WTC11 (cell line): ENCODE measurements at regions not wholly inside any gene's neighbourhood (a gene's known extent, or its start where the extent isn't known, plus 50 kb on each side); places are given as distances from the start of the nearest gene placed in this dataset.

ENCODE experiments used
- ATAC-seq: fragments of 200-7000 bp; cut with Tn5 transposase; 2 replicates; pipeline ENCODE4 v1.10.0; 2021; ENCODE audit warnings: mild to moderate bottlenecking, moderate library complexity
- CTCF ChIA-PET: fragments of 300-600 bp; sonication (Branson Sonifier 250); formaldehyde crosslinking; loops from one replicate; lab custom pipeline; 2021; ENCODE audit warnings: antibody characterized with exemption; lab: Charles Lee
- POLR2A ChIA-PET: fragments of 350-600 bp; sonication (Branson Sonifier 250); formaldehyde crosslinking; loops from one replicate; lab custom pipeline; 2021; ENCODE audit warnings: antibody characterized with exemption; lab: Charles Lee
- DNase-seq: peaks from one replicate; pipeline ENCODE4 v3.0.0; 2021; ENCODE audit warnings: low spot score
- H3K27ac Mint-ChIP-seq: 2 replicates; pipeline ENCODE4 v1.8.0; 2021; ENCODE audit warnings: mixed read lengths
- H3K27me3 Mint-ChIP-seq: 2 replicates; pipeline ENCODE4 v1.8.0; 2021; ENCODE audit warnings: low read depth, mild to moderate bottlenecking, moderate library complexity, mixed read lengths
- H3K36me3 Mint-ChIP-seq: 2 replicates; pipeline ENCODE4 v1.8.0; 2021; ENCODE audit warnings: mixed read lengths
- H3K4me1 Mint-ChIP-seq: 2 replicates; pipeline ENCODE4 v1.8.0; 2022; ENCODE audit warnings: mixed read lengths
- H3K4me3 Mint-ChIP-seq: 2 replicates; pipeline ENCODE4 v1.8.0; 2021; ENCODE audit warnings: mild to moderate bottlenecking, moderate library complexity, mixed read lengths
- H3K9me3 Mint-ChIP-seq: 2 replicates; pipeline ENCODE4 v1.8.0; 2021; ENCODE audit warnings: mixed read lengths
- CDX4 ChIP-seq: fragments of 250-450 bp; sonication (Bioruptor Pico); IDR thresholded peaks from 2 replicates; pipeline ENCODE4 v1.9.0; 2021; ENCODE audit warnings: moderate library complexity, mild to moderate bottlenecking, inconsistent platforms, borderline replicate concordance
- ETV6 ChIP-seq: sonication (generic); formaldehyde crosslinking; IDR thresholded peaks from 2 replicates; pipeline ENCODE4 v1.8.1; 2022; ENCODE audit warnings: mild to moderate bottlenecking, missing genetic modification reagents
- GRHL2 ChIP-seq: fragments of 250-450 bp; sonication (Bioruptor Pico); IDR thresholded peaks from 2 replicates; pipeline ENCODE4 v1.8.0; 2022; ENCODE audit warnings: mild to moderate bottlenecking, moderate library complexity; ENCODE audit not compliant: insufficient replicate concordance, severe bottlenecking
- GTF2I ChIP-seq: fragments of 250-450 bp; sonication (Bioruptor Pico); conservative IDR thresholded peaks from 2 replicates; pipeline ENCODE4 v1.4.0; 2021; ENCODE audit warnings: mild to moderate bottlenecking
- JAZF1 ChIP-seq: fragments of 250-450 bp; sonication (Bioruptor Pico); IDR thresholded peaks from 2 replicates; pipeline ENCODE4 v1.9.0; 2021; ENCODE audit warnings: moderate library complexity, mild to moderate bottlenecking, inconsistent platforms
- MLX ChIP-seq: sonication (generic); formaldehyde crosslinking; IDR thresholded peaks from 2 replicates; pipeline ENCODE4 v1.8.1; 2023; ENCODE audit warnings: mild to moderate bottlenecking, missing genetic modification reagents, moderate library complexity
- NFE2L1 ChIP-seq: sonication (generic); formaldehyde crosslinking; IDR thresholded peaks from 2 replicates; pipeline ENCODE4 v1.8.1; 2023; ENCODE audit warnings: missing genetic modification reagents
- OVOL2 ChIP-seq: fragments of 250-450 bp; sonication (Bioruptor Pico); IDR thresholded peaks from 2 replicates; pipeline ENCODE4 v1.9.0; 2021; ENCODE audit warnings: mild to moderate bottlenecking, borderline replicate concordance
- SMAD4 ChIP-seq: sonication (generic); formaldehyde crosslinking; IDR thresholded peaks from 2 replicates; pipeline ENCODE4 v1.8.0; 2022; ENCODE audit warnings: mild to moderate bottlenecking, missing genetic modification reagents
- TEAD1 ChIP-seq: sonication (generic); formaldehyde crosslinking; IDR thresholded peaks from 2 replicates; pipeline ENCODE4 v1.8.0; 2022; ENCODE audit warnings: mild to moderate bottlenecking, missing genetic modification reagents
- ZBTB21 ChIP-seq: sonication (generic); formaldehyde crosslinking; IDR thresholded peaks from 2 replicates; pipeline ENCODE4 v1.8.1; 2023; ENCODE audit warnings: mild to moderate bottlenecking, missing genetic modification reagents, borderline replicate concordance
- ZNF317 ChIP-seq: sonication (generic); formaldehyde crosslinking; IDR thresholded peaks from 2 replicates; pipeline ENCODE4 v1.8.1; 2023; ENCODE audit warnings: low read depth, mild to moderate bottlenecking, moderate library complexity, missing genetic modification reagents, borderline replicate concordance
- ZNF532 ChIP-seq: fragments of 250-450 bp; sonication (Bioruptor Pico); IDR thresholded peaks from 2 replicates; pipeline ENCODE4 v1.9.0; 2021; ENCODE audit warnings: mild to moderate bottlenecking, borderline replicate concordance
- TF ChIP-seq, protein P1 (sequence below): sonication (generic); formaldehyde crosslinking; IDR thresholded peaks from 2 replicates; pipeline ENCODE4 v1.8.0; 2022; ENCODE audit warnings: missing genetic modification reagents
- TF ChIP-seq, protein P2 (sequence below): sonication (generic); formaldehyde crosslinking; IDR thresholded peaks from 2 replicates; pipeline ENCODE4 v1.8.1; 2022; ENCODE audit warnings: missing genetic modification reagents, borderline replicate concordance
- TF ChIP-seq, protein P3 (sequence below): sonication (generic); formaldehyde crosslinking; IDR thresholded peaks from 2 replicates; pipeline ENCODE4 v1.8.0; 2023; ENCODE audit warnings: mild to moderate bottlenecking, missing genetic modification reagents
- TF ChIP-seq, protein P4 (sequence below): sonication (generic); formaldehyde crosslinking; IDR thresholded peaks from 2 replicates; pipeline ENCODE4 v1.8.1; 2023; ENCODE audit warnings: mild to moderate bottlenecking, missing genetic modification reagents
- TF ChIP-seq, protein P5 (sequence below): sonication (generic); formaldehyde crosslinking; IDR thresholded peaks from 2 replicates; pipeline ENCODE4 v1.8.1; 2022; ENCODE audit warnings: mild to moderate bottlenecking, missing genetic modification reagents, moderate library complexity, borderline replicate concordance

- ATAC-seq = no peak
- H3K27ac Mint-ChIP-seq = no peak overlapping the region
- no peak for DNase-seq
- H3K4me3 Mint-ChIP-seq = no peak overlapping the region
- POLR2A ChIA-PET = no interaction called here
- no peaks in the 10 kb centered on the region for H3K36me3 Mint-ChIP-seq
- TF ChIP-seq OVOL2 (CRISPR knock-in tag) (no peak), NFE2L1 (CRISPR knock-in tag) (no peak), CDX4 (CRISPR knock-in tag) (no peak)
- TF ChIP-seq, protein P1, sequence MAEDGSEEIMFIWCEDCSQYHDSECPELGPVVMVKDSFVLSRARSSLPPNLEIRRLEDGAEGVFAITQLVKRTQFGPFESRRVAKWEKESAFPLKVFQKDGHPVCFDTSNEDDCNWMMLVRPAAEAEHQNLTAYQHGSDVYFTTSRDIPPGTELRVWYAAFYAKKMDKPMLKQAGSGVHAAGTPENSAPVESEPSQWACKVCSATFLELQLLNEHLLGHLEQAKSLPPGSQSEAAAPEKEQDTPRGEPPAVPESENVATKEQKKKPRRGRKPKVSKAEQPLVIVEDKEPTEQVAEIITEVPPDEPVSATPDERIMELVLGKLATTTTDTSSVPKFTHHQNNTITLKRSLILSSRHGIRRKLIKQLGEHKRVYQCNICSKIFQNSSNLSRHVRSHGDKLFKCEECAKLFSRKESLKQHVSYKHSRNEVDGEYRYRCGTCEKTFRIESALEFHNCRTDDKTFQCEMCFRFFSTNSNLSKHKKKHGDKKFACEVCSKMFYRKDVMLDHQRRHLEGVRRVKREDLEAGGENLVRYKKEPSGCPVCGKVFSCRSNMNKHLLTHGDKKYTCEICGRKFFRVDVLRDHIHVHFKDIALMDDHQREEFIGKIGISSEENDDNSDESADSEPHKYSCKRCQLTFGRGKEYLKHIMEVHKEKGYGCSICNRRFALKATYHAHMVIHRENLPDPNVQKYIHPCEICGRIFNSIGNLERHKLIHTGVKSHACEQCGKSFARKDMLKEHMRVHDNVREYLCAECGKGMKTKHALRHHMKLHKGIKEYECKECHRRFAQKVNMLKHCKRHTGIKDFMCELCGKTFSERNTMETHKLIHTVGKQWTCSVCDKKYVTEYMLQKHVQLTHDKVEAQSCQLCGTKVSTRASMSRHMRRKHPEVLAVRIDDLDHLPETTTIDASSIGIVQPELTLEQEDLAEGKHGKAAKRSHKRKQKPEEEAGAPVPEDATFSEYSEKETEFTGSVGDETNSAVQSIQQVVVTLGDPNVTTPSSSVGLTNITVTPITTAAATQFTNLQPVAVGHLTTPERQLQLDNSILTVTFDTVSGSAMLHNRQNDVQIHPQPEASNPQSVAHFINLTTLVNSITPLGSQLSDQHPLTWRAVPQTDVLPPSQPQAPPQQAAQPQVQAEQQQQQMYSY (CRISPR knock-in tag) = no peak
- TF ChIP-seq, protein P2, sequence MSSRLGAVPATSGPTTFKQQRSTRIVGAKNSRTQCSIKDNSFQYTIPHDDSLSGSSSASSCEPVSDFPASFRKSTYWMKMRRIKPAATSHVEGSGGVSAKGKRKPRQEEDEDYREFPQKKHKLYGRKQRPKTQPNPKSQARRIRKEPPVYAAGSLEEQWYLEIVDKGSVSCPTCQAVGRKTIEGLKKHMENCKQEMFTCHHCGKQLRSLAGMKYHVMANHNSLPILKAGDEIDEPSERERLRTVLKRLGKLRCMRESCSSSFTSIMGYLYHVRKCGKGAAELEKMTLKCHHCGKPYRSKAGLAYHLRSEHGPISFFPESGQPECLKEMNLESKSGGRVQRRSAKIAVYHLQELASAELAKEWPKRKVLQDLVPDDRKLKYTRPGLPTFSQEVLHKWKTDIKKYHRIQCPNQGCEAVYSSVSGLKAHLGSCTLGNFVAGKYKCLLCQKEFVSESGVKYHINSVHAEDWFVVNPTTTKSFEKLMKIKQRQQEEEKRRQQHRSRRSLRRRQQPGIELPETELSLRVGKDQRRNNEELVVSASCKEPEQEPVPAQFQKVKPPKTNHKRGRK = no peak
- no peaks in the 10 kb centered on the region for H3K27me3 Mint-ChIP-seq
- H3K9me3 Mint-ChIP-seq = 0 out of 2 replicates have a peak, but pooled peaks cover 4% of the 10 kb centered on the region
- peaks cover 9% of the 10 kb centered on the region for H3K4me1 Mint-ChIP-seq
- CTCF ChIA-PET = no interaction called here
These were observed 163.5 kb upstream of the FBXO11 start for GRCh38 chr2:48069769-48070168.

DNA sequence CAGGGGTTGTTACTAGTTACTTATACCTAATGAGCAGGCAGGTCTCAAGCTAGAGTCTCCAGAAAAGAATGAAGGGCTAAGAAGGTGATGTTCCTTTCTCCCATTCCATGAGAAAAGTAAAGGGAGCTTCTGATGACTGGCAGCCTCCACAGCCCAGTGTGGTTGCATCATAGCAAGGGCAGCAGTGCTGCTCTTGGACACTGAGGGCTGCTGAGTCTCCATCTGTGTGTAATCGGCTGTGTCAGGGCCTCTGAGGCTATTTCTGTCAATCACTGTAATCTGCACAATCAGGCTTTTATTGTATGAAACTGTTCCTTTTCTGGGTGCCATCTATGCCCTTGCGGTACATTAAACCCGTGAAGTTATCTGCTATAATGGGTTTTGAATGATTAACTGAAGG, 164.1 kb upstream of the FBXO11 start:
- ChIA-PET POLR2A (no interaction called here), CTCF (no interaction called here)
- ATAC-seq (no peak), DNase-seq (no peak)
- H3K27me3 Mint-ChIP-seq = no peaks in the 10 kb centered on the region
- H3K9me3 Mint-ChIP-seq = 0 out of 2 replicates have a peak, but pooled peaks cover 4% of the 10 kb centered on the region
- H3K36me3 Mint-ChIP-seq = no peaks in the 10 kb centered on the region
- H3K4me3 Mint-ChIP-seq = no peak overlapping the region
- H3K4me1 Mint-ChIP-seq = peaks cover 9% of the 10 kb centered on the region
- no peak overlapping the region for H3K27ac Mint-ChIP-seq
- no peak for TF ChIP-seq TEAD1 (CRISPR knock-in tag)
- TF ChIP-seq, protein P3, sequence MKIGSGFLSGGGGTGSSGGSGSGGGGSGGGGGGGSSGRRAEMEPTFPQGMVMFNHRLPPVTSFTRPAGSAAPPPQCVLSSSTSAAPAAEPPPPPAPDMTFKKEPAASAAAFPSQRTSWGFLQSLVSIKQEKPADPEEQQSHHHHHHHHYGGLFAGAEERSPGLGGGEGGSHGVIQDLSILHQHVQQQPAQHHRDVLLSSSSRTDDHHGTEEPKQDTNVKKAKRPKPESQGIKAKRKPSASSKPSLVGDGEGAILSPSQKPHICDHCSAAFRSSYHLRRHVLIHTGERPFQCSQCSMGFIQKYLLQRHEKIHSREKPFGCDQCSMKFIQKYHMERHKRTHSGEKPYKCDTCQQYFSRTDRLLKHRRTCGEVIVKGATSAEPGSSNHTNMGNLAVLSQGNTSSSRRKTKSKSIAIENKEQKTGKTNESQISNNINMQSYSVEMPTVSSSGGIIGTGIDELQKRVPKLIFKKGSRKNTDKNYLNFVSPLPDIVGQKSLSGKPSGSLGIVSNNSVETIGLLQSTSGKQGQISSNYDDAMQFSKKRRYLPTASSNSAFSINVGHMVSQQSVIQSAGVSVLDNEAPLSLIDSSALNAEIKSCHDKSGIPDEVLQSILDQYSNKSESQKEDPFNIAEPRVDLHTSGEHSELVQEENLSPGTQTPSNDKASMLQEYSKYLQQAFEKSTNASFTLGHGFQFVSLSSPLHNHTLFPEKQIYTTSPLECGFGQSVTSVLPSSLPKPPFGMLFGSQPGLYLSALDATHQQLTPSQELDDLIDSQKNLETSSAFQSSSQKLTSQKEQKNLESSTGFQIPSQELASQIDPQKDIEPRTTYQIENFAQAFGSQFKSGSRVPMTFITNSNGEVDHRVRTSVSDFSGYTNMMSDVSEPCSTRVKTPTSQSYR (CRISPR knock-in tag) = no peak
- TF ChIP-seq GRHL2 = no peak
- no peak for TF ChIP-seq ETV6 (CRISPR knock-in tag)
- no peak for TF ChIP-seq ZNF317
- TF ChIP-seq, protein P4, sequence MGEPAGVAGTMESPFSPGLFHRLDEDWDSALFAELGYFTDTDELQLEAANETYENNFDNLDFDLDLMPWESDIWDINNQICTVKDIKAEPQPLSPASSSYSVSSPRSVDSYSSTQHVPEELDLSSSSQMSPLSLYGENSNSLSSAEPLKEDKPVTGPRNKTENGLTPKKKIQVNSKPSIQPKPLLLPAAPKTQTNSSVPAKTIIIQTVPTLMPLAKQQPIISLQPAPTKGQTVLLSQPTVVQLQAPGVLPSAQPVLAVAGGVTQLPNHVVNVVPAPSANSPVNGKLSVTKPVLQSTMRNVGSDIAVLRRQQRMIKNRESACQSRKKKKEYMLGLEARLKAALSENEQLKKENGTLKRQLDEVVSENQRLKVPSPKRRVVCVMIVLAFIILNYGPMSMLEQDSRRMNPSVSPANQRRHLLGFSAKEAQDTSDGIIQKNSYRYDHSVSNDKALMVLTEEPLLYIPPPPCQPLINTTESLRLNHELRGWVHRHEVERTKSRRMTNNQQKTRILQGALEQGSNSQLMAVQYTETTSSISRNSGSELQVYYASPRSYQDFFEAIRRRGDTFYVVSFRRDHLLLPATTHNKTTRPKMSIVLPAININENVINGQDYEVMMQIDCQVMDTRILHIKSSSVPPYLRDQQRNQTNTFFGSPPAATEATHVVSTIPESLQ = no peak
- TF ChIP-seq SMAD4 (CRISPR knock-in tag) = no peak
- TF ChIP-seq MLX (CRISPR knock-in tag) = no peak
- TF ChIP-seq ZBTB21 (CRISPR knock-in tag) = no peak
- TF ChIP-seq JAZF1 = no peak
- TF ChIP-seq ZNF532 = no peak
- TF ChIP-seq GTF2I (CRISPR knock-in tag) = no peak
- TF ChIP-seq, protein P5, sequence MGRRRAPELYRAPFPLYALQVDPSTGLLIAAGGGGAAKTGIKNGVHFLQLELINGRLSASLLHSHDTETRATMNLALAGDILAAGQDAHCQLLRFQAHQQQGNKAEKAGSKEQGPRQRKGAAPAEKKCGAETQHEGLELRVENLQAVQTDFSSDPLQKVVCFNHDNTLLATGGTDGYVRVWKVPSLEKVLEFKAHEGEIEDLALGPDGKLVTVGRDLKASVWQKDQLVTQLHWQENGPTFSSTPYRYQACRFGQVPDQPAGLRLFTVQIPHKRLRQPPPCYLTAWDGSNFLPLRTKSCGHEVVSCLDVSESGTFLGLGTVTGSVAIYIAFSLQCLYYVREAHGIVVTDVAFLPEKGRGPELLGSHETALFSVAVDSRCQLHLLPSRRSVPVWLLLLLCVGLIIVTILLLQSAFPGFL (CRISPR knock-in tag) = no peak
